Activated B cell treated with CpG ODN at 0.5 μM for 24 hours (primary cell): ENCODE measurements at regions not wholly inside any gene's neighbourhood (a gene's known extent, or its start where the extent isn't known, plus 50 kb on each side); places are given as distances from the start of the nearest gene placed in this dataset.
A peak's percentile ranks its signal among the peaks of the same experiment; 100 is the strongest.

Experiments
- ATAC-seq: fragments of 200-7000 bp; cut with Tn5 transposase; one replicate; pipeline ENCODE4 v1.10.0; 2021; ENCODE audit warnings: low read depth, mild to moderate bottlenecking, moderate library complexity
- CTCF ChIA-PET: fragments of 350-600 bp; sonication (Branson Sonifier 250); formaldehyde crosslinking; loops from one replicate; lab custom pipeline; 2021; ENCODE audit warnings: antibody characterized with exemption; lab: Charles Lee
- POLR2A ChIA-PET: fragments of 350-600 bp; sonication (Branson Sonifier 250); formaldehyde crosslinking; loops from one replicate; lab custom pipeline; 2021; ENCODE audit warnings: antibody characterized with exemption; lab: Charles Lee
- DNase-seq: peaks from one replicate; pipeline ENCODE4 v3.0.0; 2022
- H3K27ac Mint-ChIP-seq: one replicate; pipeline ENCODE4 v1.8.0; 2020; ENCODE audit warnings: mixed read lengths
- H3K27me3 Mint-ChIP-seq: one replicate; pipeline ENCODE4 v1.8.0; 2021; ENCODE audit warnings: mixed read lengths
- H3K36me3 Mint-ChIP-seq: one replicate; pipeline ENCODE4 v1.8.0; 2021; ENCODE audit warnings: low read depth, mixed read lengths
- H3K4me1 Mint-ChIP-seq: one replicate; pipeline ENCODE4 v1.8.0; 2021; ENCODE audit warnings: mixed read lengths
- H3K4me3 Mint-ChIP-seq: one replicate; pipeline ENCODE4 v1.8.0; 2020; ENCODE audit warnings: mild to moderate bottlenecking, mixed read lengths
- H3K9me3 Mint-ChIP-seq: one replicate; pipeline ENCODE4 v1.8.0; 2020; ENCODE audit warnings: mixed read lengths
- CTCF ChIP-seq: fragments of 200-600 bp; IDR thresholded peaks from one replicate; pipeline ENCODE4 v1.8.0; 2022; ENCODE audit warnings: antibody characterized with exemption, mild to moderate bottlenecking
- intact Hi-C: fragments of 100-400 bp; cut with micrococcal nuclease; formaldehyde crosslinking; loops from one replicate; pipeline ENCODE4 v1.15.1; 2024

- Mint-ChIP-seq H3K9me3 (no peaks in the 10 kb centered on the region), H3K4me3 (no peak overlapping the region), H3K27ac (peak overlapping the region; percentile 80), H3K36me3 (no peaks in the 10 kb centered on the region), H3K27me3 (no peaks in the 10 kb centered on the region), H3K4me1 (peaks cover 36% of the 10 kb centered on the region)
- no peak for ATAC-seq
- intact Hi-C loops, result loop anchor here (5.0 kb wide), 4 partner anchors 243 to 723 kb away; partner anchors contain the start of gene TTC33
- CTCF ChIA-PET, result no interaction called here
- POLR2A ChIA-PET, result no interaction called here
- no peak for TF ChIP-seq CTCF
- no peak for DNase-seq
Observed at GRCh38 chr5:40034441-40034840, 609.7 kb upstream of the DAB2 start.

DNA sequence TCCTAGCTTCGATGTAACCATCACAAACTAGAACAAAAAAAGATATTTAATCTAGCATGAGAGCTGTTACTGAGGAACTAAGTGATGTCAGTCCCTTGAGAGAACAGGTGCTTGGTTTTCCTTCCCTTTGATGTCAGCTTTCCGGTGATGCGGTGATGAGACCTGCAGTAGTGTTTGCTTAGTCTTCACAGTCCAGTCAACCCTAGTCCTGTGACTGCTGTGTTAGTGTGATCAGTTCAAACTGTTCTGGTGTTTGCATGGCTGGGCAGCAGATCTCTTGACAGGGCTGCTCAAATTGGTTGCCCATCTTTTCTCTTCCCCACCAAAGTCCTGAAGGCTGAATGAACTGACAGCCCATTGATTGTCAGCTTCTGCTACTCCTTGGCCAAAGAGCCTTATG is 608.6 kb upstream of the DAB2 start:
- POLR2A ChIA-PET, result interaction anchor here (1.1 kb wide), 1 partner anchor 192 kb away, joined by 5 read pairs; no protein-coding TSS in a partner anchor
- TF ChIP-seq CTCF, result no peak
- peak; percentile 31 for DNase-seq
- peak; percentile 98 for ATAC-seq
- no peaks in the 10 kb centered on the region for H3K36me3 Mint-ChIP-seq
- peak overlapping the region; percentile 80 for H3K27ac Mint-ChIP-seq
- intact Hi-C loops, result loop anchor here (1.0 to 5.0 kb wide), 8 partner anchors 192 to 724 kb away; partner anchors contain the start of gene TTC33
- H3K27me3 Mint-ChIP-seq, result no peaks in the 10 kb centered on the region
- peaks cover 3% of the 10 kb centered on the region for H3K9me3 Mint-ChIP-seq
- CTCF ChIA-PET, result no interaction called here
- peak overlapping the region; percentile 21 for H3K4me3 Mint-ChIP-seq
- peaks cover 36% of the 10 kb centered on the region for H3K4me1 Mint-ChIP-seq

GRCh38 chr5:40033009-40033408 is 608.2 kb upstream of the DAB2 start:
- ATAC-seq (peak; percentile 25), DNase-seq (no peak)
- ChIA-PET POLR2A (interaction anchor here (1.1 kb wide), 1 partner anchor 192 kb away, joined by 5 read pairs; no protein-coding TSS in a partner anchor), CTCF (no interaction called here)
- Mint-ChIP-seq H3K27ac (peak overlapping the region; percentile 80), H3K27me3 (no peaks in the 10 kb centered on the region), H3K36me3 (no peaks in the 10 kb centered on the region), H3K4me1 (peaks cover 36% of the 10 kb centered on the region), H3K4me3 (peak overlapping the region; percentile 21), H3K9me3 (peaks cover 3% of the 10 kb centered on the region)
- no peak for TF ChIP-seq CTCF
- intact Hi-C loops, result loop anchor here (1.0 to 5.0 kb wide), 8 partner anchors 192 to 724 kb away; partner anchors contain the start of gene TTC33

GRCh38 chr5:40030661-40031060 is 605.9 kb upstream of the DAB2 start:
- Mint-ChIP-seq H3K27me3 (no peaks in the 10 kb centered on the region), H3K27ac (no peak overlapping the region), H3K4me3 (no peak overlapping the region), H3K4me1 (peaks cover 50% of the 10 kb centered on the region), H3K36me3 (peaks cover 8% of the 10 kb centered on the region), H3K9me3 (peaks cover 12% of the 10 kb centered on the region)
- POLR2A ChIA-PET, result no interaction called here
- DNase-seq, result no peak
- CTCF ChIA-PET, result no interaction called here
- intact Hi-C loops, result loop anchor here (5.0 kb wide), 4 partner anchors 247 to 727 kb away; partner anchors contain the start of gene TTC33
- no peak for ATAC-seq
- TF ChIP-seq CTCF, result no peak

DNA sequence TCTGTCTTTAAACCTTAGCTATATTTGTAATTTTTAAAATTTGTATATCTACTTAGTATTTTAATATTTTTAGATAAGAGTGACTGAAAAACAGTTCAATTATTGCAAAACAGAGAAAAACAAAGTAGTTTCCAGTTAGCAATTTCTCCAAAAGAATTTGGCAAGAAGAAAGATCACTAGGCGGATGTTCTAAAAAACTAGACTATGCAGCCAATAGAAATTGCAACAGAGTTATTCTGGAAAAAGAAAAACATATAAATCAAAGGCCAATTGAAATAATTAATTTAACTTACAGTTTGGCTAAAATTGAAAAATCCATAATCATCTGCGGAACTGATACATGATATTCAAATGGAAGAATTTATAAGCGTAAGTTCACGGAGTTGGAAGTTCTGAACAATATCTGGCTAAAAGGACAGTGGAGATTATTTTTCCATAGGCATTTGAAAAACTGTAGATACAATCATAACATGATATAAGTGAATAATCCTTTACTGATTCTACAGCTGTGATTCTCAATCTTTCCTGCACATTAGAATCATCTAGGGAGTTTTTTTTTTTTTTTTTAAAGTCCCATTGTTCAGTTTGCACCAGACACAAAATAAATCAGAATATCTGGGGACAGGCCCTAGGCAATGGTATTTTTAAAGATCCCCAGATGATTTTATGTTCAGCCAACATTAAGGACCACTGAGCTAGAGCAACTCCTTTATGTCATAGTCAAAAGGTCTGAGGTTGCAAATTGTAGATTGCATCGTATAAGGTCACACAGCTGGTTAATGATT is 605.1 kb upstream of the DAB2 start:
- Mint-ChIP-seq H3K36me3 (peaks cover 8% of the 10 kb centered on the region), H3K27me3 (no peaks in the 10 kb centered on the region), H3K4me3 (no peak overlapping the region), H3K27ac (no peak overlapping the region), H3K4me1 (peaks cover 49% of the 10 kb centered on the region), H3K9me3 (peaks cover 12% of the 10 kb centered on the region)
- DNase-seq (no peak), ATAC-seq (no peak)
- intact Hi-C loops, result loop anchor here (5.0 kb wide), 4 partner anchors 247 to 727 kb away; partner anchors contain the start of gene TTC33
- no peak for TF ChIP-seq CTCF
- POLR2A ChIA-PET, result interaction anchor here (0.5 kb wide), 1 partner anchor 299 kb away, joined by 5 read pairs; no protein-coding TSS in a partner anchor
- CTCF ChIA-PET, result no interaction called here
